CD4-positive, alpha-beta T cell treated with Interleukin-6 for 4 hours (primary cell): ENCODE measurements at regions not wholly inside any gene's neighbourhood (a gene's known extent, or its start where the extent isn't known, plus 50 kb on each side); places are given as distances from the start of the nearest gene placed in this dataset.

Source experiments
- DNase-seq: peaks from one replicate; pipeline ENCODE4 v3.0.0-alpha.2; 2020; ENCODE audit warnings: mixed read lengths

DNA sequence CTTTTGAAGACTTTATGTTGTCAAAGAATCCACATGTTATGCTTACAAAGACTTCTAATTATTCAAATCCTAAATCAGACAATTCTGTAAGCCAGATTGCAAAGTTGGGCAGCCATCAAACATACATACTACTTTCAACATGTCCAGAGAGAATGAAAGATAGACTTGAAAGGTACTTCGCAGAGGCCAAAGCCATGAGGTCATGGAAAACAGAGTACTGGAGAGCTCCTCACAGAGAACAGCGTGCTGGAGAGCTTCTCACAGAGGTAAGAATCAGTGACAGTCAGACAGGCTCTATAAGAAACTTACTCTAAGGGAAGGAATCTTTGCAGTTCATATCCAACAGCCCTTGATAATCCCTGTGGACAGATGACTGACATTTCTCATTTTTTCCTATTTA is 400.2 kb downstream of the GJA1 start:
- DNase-seq = no peak

DNA sequence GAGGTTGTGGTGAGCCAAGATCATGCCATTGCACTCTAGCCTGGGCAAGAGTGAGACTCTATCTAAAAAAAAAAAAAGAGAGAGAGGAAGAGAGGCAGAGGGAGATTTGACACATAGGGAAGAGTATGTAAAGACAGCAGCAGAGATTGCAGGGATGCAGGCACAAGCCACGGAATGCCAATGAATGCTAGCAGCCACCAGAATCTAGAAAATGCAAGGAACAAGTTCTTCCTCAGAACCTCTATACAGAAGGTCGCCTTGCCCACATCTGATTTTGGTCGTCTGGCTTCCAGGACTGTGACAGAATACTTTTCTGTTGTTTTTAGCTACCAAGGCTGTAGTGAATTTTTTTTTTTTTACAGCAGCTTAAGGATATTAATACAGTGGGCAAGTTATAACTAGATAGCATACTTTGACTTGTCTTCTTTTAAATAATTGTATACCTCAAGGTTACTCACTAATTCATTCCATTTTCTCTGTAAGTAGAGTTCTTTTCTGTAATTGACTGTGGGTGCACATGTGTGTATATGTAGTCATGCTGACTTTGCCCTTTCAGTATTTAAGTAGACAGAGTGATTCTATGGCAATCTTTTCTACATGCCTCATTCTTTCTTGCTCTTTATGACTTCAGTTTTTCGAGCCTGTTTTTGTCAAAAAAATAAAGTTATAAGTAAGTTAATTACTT is 402.2 kb downstream of the GJA1 start:
- no peak for DNase-seq

DNA sequence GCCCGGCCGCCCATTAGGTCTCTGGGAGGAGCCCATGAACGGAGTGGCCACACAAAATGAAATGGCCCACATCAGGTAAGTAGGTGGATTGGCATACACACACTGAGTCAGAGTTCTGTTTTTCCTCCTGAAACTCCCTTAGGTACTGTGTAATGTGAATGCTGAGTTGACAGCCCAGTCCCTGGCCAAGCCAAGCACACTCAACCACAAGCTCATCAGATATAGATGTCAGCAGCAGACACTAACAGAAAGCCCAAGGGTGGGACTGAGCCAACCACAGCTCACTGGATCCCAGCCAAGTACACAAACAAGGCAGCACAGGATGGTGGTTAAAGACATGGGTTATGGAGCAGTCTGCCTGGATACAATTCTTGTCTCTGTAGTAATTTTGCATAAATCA is 403.4 kb downstream of the GJA1 start:
- DNase-seq = peak; percentile 2

DNA sequence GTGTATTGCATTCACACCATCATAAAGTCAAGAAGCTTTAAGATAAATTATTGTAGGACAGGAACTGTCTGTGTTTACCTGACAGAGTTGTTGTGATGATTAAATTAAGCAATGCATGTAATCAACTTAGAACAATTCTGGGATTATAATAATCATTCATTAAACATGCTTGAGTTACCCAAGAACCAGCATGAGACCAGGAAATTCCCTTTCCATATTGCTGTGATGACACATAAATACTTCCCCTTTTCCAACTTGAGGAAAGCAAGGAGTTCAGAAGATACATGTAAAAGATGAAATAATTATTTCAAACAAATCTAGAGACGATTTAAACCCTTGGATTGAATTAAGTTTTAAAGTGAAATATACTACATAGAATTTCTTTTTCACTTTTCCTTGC is 404.4 kb downstream of the GJA1 start:
- DNase-seq = no peak

DNA sequence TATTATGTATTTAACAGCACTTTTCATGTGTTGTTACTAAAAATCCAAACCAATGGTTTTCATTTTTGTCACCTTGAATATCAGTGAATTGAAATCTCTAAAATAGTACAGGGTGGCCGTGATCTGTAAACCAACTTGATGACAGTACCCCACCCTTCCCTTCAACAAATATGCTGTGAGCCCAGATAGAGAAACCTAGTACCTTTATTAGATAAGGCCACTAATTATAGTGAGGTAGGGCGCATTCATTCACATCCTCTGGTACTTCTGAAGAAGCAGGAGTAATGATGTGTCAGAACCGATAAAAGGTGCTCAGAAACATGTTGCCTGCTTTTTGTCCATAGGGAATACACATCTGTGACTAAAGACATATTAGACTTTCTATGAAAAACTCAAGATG is 409.5 kb downstream of the GJA1 start:
- no peak for DNase-seq

DNA sequence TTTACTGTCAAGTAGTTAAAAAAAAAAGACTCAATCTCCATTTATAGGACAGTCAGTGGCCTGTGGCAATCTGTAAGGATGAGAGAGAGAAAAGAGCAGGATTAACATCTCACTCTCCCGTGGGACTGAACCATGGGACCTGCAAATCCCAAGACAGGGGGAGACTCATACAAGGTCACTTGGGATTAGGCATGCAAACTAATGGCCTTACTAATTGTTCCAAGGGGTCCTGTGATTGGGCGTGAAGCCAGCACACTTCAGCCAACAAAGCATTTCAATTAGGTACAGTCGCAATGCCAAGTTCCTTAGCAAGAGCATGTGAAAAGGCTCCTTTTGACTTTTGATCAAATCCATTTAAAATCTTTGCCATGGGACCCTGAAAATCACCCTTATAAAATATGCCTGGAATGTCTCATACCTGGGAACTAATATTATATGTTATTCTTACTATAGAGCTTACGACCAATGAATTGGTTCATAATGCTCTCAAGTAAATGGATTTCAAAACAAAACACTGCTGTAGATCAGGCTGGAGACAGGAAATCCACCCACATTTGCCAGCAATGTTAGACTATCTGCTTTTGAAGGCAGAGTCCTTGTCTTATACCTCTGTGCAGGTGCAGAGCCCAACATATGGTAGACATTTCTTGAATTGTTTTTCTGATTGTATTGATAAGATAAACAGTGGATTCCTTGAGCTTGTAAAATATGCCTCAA is 412.5 kb downstream of the GJA1 start:
- no peak for DNase-seq

DNA sequence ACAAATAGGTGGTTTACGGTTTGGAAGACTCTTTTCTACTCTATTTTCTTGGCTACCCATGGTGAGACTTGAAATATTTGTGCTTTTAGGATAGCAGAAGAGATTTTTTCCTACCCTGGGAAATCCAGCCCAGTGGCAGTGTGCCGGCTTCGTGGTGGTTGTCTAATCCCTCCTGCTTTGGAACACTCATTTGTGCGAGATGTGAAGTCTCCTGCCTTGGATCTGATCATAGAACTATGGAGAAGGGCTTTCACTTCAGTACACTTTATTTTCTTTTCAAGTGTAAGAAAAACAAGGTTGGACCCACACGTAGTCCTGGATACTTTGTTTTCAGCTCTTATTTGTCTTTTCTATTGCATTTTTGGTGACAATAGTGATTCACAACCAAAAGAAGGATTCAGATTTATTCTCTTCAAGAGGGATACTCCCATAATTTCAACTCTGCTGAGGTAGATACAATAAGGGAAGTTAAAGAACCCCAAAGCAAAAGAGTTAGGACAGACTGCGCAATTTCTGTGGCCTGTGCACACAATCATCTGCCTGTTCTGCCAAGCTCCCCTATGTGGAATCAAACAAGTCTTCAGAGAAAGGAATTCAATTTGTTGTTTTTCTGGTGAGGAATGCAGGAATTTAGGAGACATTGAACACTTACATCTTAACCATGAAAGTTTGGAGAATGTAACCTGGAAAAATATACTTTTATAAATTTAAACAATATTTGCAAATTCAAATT is 413.2 kb downstream of the GJA1 start:
- no peak for DNase-seq

DNA sequence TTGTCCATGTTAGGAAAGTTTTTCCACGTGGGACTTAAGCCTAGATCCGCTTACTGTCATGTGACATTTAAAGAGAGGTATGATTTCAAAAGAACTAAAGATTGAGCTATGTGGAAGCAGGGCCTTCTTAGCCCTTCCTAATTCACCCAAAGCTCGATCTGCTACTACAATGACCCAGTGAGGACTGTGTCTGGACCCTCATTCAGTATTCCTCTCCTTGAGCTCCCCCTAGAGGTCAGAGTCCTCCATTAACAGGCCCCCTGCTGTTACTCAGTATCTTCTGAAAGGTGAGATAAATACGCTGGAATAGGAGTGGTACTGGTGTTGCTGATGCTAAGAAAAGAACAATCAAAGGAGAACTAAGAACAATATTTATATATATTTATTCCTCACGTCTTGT is 414.0 kb downstream of the GJA1 start:
- DNase-seq = peak; percentile 18

DNA sequence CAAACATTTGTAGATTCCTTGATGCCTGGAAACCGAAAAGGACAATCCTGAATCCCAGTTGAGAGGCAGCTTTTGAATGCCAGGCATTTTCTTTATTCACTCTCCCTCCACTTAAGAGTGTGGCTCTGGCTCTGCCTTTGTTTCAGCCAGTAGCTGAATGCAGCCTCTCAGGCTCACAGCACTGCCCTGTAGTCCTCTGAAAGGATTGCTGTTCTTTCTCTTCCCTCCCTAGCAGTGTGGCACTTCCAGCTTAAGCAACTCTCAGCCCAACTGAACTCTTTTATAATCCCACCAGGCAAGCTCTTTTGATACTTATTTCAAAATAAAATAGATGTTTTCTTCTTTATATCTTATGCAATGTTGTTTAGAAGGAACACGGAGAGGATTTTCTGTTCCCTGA is 415.6 kb downstream of the GJA1 start:
- DNase-seq = no peak

DNA sequence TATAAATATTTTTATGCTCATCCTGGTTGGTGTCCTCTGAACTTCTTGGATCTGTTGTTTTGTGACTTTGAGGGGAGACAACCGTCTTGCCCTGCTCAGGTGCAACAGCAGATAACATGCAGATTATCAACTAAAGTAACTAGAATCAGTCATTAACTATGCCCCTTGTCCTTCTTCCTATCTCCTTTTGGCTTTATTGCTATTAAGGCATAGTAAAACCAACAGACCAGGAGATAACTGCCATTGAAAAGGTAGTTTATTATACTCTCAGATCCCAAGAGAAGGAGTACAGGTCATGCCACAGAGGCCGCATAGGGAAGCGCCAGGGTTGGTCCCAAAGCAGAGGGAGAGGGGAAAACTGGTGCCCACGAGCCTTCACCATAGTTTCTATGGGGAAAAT is 418.2 kb downstream of the GJA1 start:
- DNase-seq = no peak

DNA sequence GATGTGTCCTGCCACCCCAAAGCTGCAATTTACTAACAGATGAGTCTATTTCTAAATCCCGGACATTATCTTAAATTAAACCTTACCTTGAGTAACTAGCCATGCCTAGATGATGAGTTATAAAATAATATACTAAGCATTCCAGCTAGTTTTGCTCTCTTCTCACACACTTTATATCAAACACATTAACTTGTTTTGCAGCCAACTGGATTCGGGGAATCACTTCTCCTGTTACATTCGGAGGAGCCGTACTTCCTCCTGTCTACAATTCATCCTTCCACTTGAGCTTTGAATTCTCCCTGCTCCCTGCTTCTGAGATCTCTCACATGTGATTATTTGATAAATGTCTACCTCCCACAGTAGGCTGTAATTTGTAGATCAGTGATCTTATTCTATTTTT is 420.1 kb downstream of the GJA1 start:
- DNase-seq = no peak

DNA sequence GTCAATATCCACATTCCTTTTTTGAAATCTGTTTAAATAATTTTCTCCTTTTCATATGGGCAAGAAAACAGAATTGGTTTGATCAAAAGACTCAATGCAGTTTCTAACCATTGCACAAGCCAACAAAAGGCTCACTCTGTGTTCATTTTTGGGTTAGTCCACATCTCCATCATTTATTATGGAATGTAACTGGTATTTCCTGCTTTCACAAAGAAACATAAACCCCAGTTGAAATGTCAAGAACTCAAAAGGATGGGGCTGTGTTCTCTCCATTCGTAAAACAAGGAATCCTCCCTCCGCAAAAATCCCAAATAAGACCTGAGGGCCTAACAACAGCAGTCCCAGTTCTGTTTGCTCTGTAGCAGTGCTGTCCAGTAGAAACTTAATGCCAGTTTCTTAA is 420.9 kb downstream of the GJA1 start:
- DNase-seq = no peak

DNA sequence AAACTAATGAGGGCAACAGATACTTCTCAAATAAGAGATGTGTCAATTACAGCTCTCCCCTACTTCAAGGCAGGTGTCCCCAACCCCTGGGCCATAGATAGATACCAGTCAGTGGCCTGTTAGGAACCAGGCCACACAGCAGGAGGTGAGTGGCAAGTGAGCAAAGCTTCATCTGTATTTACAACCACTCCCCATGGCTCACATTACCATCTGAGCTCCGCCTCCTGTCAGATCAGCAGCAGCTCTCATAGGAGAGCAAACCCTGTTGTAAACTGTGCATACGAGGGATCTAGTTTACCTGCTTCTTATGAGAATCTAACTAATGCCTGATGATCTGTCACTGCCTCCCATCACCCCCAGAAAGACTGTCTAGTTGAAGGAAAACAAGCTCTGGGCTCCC is 422.1 kb downstream of the GJA1 start:
- DNase-seq = no peak

DNA sequence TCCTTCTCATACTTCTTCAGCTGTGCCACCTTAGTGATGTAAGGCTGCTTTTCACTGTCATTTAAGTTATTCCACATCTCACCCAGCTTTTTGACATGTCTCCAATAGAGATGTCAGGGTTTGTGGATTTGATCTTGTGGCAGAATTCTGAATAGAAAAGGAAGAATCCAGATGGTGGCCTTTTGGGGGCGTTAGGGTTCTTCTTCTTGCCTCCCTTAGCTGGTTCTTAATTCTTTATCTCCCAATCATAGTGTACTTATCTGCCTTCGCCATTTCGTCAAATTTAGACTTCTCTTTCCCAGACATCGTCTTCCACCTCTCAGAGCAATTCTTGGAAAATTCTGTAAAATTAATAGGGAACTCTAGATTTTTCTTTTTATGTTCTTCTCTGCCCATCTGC is 422.9 kb downstream of the GJA1 start:
- DNase-seq = no peak

DNA sequence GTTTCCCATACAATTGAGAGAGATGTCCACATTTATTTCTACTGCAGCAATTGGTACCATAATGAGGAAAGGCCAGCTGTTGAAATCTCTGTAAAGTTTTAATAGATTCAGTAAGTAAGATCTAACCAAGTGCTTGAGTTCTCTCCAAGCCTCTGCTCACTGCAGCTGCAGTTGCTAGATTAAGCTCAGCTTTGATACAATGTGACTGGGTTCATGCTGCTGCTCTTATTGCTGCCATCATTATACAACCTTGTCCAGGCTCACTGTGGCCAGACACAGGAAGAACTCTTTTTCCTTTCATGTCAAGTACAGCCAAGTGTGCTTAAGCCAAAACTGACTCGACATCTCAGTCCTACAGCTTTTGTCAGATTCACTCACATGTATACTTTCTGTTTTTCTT is 423.5 kb downstream of the GJA1 start:
- DNase-seq = no peak

DNA sequence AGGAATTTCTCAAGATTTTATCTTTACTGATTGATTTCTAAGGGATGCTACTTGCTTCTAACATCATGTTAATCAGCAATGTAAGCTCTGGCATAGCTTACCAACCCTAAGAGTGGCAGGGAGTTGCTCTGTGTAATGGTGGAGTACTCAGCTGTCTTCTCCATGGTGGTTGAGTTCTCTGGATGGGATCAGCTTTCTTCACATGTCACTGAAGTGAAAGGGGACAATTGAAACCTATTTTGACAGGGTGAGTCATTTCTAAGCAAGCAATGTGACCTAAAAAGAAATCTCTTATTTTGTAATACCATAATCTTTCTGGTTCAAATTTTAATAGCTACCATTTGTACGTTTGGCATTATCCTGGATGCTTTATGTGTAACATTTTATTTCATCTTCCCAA is 430.4 kb downstream of the GJA1 start:
- no peak for DNase-seq

DNA sequence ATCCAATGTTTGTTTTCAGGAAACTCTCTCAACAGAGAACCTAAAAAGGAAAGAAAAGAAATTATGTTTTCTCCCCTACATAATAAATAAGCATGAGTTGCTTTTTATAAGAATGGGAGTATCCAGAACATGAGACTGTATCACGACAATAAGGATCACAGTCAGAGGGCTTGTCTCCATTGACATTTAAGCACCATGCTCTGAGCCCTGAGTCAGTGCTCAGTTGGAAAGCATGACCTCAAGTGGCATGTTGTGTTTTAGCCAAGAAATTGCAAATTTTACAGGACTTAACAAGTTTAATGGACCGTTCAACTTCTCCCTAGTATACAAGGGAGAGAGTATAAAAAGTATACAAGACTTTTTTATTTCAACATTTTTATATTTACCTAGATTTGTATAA is 431.6 kb downstream of the GJA1 start:
- DNase-seq = no peak

DNA sequence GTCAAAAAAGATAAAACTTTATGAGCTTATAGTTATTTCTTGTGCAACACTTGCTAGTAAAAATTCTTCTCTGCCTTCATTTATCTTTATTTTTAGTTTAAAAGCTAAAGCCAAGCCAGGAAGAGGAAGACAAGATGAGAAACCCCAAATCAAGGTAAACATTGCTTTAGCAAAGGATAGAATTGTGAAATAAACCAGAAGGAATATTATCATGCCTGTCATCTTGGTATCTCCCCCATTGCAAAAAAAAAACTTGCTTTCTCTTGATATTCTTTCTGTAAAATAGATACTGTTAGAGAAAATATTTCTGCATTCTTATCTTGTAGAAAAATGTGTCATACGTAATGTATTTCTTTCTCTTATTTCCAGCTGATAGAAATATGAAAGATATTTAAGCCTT is 432.8 kb downstream of the GJA1 start:
- no peak for DNase-seq

DNA sequence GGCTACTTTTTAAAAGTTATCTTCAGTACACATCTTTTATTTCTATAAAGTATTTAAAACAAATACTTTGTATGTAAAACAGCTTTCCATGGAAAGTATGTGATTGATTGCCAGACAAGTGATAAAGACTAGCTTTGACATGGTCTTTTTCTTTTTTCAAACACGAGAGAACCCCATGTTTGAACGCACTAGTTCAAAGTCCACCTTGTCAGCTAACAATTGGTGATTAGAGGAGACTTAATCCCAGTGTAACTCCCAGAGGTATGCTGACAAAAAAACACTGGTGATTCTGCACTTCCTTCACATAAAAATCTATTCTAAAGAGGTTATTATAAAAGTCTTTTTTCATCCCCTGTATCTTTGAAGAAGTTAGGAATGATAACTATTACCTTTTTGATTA is 438.1 kb downstream of the GJA1 start:
- no peak for DNase-seq

DNA sequence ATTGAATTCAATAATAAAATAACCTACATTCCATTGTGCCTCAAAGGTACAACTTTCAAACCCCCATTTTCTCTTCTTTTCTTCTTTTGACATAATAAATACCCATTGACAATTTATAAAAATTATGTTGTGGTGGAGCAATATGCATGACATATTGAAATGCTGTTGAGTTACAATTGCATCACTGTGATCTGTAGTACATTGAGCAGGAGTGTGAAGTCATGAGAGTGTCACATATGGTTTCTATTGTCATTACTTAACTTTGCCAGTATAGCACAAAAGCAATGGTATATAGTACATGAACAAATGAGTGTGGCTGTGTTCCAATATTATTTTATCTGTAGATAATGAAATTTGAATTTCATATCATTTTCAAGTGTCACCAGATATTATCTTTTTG is 441.3 kb downstream of the GJA1 start:
- DNase-seq = no peak

DNA sequence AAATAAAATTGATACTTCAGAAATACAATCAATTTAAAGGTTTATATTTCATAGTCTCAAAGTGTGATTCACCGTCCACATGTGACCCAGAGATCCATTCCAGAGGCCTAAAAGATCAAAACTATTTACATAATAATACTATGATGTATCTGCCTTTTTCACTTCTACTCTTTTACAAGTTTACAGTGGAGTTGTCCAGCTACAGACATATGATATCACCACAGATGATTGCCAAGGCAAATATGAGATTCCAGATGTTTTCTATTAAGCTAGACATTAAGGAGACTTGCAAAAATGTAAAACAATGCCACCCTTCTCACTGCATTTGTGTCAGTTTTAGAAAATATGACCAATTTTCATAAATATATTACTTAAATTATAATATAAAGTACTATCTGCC is 443.7 kb downstream of the GJA1 start:
- DNase-seq = no peak

DNA sequence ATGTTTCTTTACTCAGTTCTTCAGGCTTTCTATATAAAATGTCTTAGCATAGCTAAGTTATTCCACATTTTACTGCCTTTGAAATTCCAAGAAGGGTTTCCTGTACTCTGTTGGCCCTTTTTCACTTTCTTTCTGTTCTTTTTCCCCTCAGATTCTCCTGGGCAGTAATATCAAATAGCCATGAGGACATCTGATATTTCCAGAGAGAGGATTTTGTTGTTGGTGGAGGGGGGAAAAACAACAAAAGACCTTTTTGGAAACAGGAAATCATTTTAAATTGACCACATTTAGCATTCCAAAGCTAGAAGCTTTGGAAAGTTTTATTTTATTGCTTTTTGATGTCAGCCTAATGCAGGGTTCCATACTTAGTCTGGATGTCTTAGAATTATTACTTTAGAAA is 445.4 kb downstream of the GJA1 start:
- DNase-seq = no peak

DNA sequence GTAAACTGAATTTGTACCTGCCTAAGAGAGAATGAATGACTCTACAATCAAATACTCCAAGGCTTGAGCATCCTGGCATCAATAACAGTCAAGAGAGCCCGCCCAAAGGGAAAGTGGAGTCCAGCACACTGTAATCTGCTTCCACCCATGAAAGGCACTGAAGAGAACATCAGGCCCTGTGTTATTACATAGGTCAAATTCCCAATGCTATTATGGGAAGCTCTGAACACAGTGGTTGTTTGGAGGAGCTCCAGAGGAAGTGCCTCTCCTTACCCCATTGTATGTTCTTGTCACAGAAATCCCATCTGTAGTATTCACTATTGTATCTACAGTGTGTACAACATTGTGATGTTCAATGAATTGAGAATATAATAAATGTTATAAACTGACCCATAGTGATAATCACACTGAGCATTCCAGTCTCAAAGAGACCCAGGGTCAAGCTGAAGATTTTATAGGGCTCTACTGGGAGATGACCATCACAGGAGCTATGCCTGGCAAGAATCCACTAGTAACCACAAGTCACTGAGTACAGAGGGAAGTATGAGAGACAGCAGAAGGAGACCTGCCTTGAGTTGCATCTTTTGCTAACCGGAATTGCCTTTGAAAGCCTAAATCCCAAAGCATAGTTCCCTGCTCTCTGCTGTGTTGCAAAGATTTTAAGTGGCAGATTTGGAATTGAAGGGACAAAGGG is 446.7 kb downstream of the GJA1 start:
- DNase-seq = no peak

DNA sequence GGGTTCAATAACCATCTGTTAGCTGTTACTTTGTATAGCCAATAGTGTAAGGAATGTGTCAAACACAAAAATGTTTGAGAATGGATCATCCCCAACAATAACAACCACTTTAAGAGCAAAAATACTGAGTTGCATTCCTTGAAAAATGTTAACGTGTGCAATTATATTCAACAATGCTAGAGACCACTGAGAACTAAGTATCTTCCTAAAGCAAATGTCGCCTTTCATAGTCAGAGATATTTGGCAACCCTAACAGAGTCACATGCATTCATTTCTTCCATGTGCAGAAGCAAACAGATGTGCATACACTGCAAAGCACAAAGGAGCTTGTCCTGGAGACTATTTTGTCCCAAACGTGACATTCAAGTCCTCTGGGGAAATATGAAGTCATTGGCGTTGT is 448.6 kb downstream of the GJA1 start:
- no peak for DNase-seq
